IMR-90 (cell line): ENCODE measurements at regions not wholly inside any gene's neighbourhood (a gene's known extent, or its start where the extent isn't known, plus 50 kb on each side); places are given as distances from the start of the nearest gene placed in this dataset.

Source experiments
- ATAC-seq: fragments of 200-7000 bp; cut with Tn5 transposase; 2 replicates; pipeline ENCODE4 v1.9.1; 2020; ENCODE audit warnings: low read depth, mild to moderate bottlenecking, moderate library complexity
- BruUV-seq: library from RNA; stranded (reverse); fragments of 400-500 nt; replicated peaks from 2 replicates; lab custom pipeline; 2021; lab: Mats Ljungman, UMichigan
- CTCF ChIA-PET: fragments of 300-600 bp; formaldehyde crosslinking; extraction: SDS; loops from one replicate; lab custom pipeline; 2021; ENCODE audit warnings: antibody characterized with exemption; lab: Yijun Ruan, JAX
- POLR2A ChIA-PET: fragments of 300-600 bp; sonication (Branson Sonifier 250); formaldehyde crosslinking; loops from one replicate; lab custom pipeline; 2022; ENCODE audit warnings: antibody characterized with exemption; ENCODE audit not compliant: unreplicated experiment; lab: Charles Lee
- DNase-seq: peaks from one replicate; pipeline ENCODE4 v3.0.0; 2013
- H2AFZ ChIP-seq: replicated peaks from 2 replicates; pipeline ENCODE3; 2013; ENCODE audit warnings: low read length, mild to moderate bottlenecking; ENCODE audit not compliant: poor library complexity
- H2AK5ac ChIP-seq: 2 replicates; pipeline ENCODE4 v1.6.1; 2013; ENCODE audit warnings: low read depth, low read length, inconsistent platforms
- H2AK9ac ChIP-seq: replicated peaks from 2 replicates; pipeline ENCODE3; 2013; ENCODE audit warnings: mild to moderate bottlenecking, low read depth, low read length, moderate library complexity; ENCODE audit not compliant: poor library complexity
- H2BK120ac ChIP-seq: 2 replicates; pipeline ENCODE4 v1.6.1; 2013; ENCODE audit warnings: low read depth, low read length, inconsistent platforms
- H2BK15ac ChIP-seq: 3 replicates; pipeline ENCODE4 v1.6.1; 2013; ENCODE audit warnings: low read depth, low read length, inconsistent platforms
- H2BK20ac ChIP-seq: 2 replicates; pipeline ENCODE4 v1.6.1; 2013; ENCODE audit warnings: low read depth, mild to moderate bottlenecking, inconsistent platforms, low read length, moderate library complexity
- H2BK5ac ChIP-seq: 2 replicates; pipeline ENCODE4 v1.6.1; 2013; ENCODE audit warnings: mild to moderate bottlenecking, low read depth, low read length, inconsistent platforms; ENCODE audit not compliant: poor library complexity, severe bottlenecking
- H3K14ac ChIP-seq: replicated peaks from 2 replicates; pipeline ENCODE4 v1.6.1; 2013; ENCODE audit warnings: low read depth, low read length, inconsistent platforms
- H3K18ac ChIP-seq: 2 replicates; pipeline ENCODE4 v1.6.1; 2013; ENCODE audit warnings: low read depth, low read length, control low read depth
- H3K23ac ChIP-seq: 2 replicates; pipeline ENCODE4 v1.6.1; 2013; ENCODE audit warnings: low read depth, low read length, inconsistent platforms
- H3K27ac ChIP-seq: 2 replicates; pipeline ENCODE4 v1.5.1; 2013; ENCODE audit warnings: mild to moderate bottlenecking, control low read depth, low read length; ENCODE audit not compliant: insufficient read depth
- H3K27me3 ChIP-seq: 2 replicates; pipeline ENCODE4 v1.6.1; 2013; ENCODE audit warnings: low read length; ENCODE audit not compliant: control insufficient read depth, insufficient read depth
- H3K36me3 ChIP-seq: 2 replicates; pipeline ENCODE4 v1.6.1; 2013; ENCODE audit warnings: low read length, mixed read lengths; ENCODE audit not compliant: control insufficient read depth, insufficient read depth
- H3K4ac ChIP-seq: 2 replicates; pipeline ENCODE4 v1.6.1; 2013; ENCODE audit warnings: low read depth, low read length, inconsistent platforms
- H3K4me1 ChIP-seq: 2 replicates; pipeline ENCODE4 v1.6.1; 2013; ENCODE audit warnings: low read length, mixed read lengths; ENCODE audit not compliant: control insufficient read depth, insufficient read depth
- H3K4me2 ChIP-seq: 2 replicates; pipeline ENCODE4 v1.6.1; 2013; ENCODE audit warnings: low read depth, mild to moderate bottlenecking, control low read depth, low read length, moderate library complexity
- H3K4me3 ChIP-seq: 2 replicates; pipeline ENCODE4 v1.5.1; 2013; ENCODE audit warnings: low read depth, mild to moderate bottlenecking, control low read depth, low read length, moderate library complexity; ENCODE audit not compliant: insufficient read depth
- H3K56ac ChIP-seq: 2 replicates; pipeline ENCODE4 v1.6.1; 2013; ENCODE audit warnings: low read length, inconsistent platforms; ENCODE audit not compliant: insufficient read depth; ENCODE audit errors: extremely low read depth
- H3K79me1 ChIP-seq, 2 experiments: 2 replicates each; pipeline ENCODE4 v1.6.1; 2013; ENCODE audit warnings: low read length in 2 of 2, inconsistent platforms in 1 of 2, low read depth in 1 of 2
- H3K9ac ChIP-seq: 2 replicates; pipeline ENCODE4 v1.6.1; 2013; ENCODE audit warnings: low read depth, low read length, control low read depth
- H3K9me1 ChIP-seq: 2 replicates; pipeline ENCODE4 v1.6.1; 2013; ENCODE audit warnings: low read length, inconsistent platforms; ENCODE audit not compliant: insufficient read depth
- H3K9me3 ChIP-seq: 2 replicates; pipeline ENCODE4 v1.6.1; 2013; ENCODE audit warnings: low read length; ENCODE audit not compliant: control insufficient read depth, insufficient read depth
- H4K20me1 ChIP-seq: 2 replicates; pipeline ENCODE4 v1.6.1; 2013; ENCODE audit warnings: low read length, inconsistent platforms; ENCODE audit not compliant: insufficient read depth
- H4K5ac ChIP-seq: 2 replicates; pipeline ENCODE4 v1.6.1; 2013; ENCODE audit warnings: mild to moderate bottlenecking, low read depth, low read length, control low read depth
- H4K8ac ChIP-seq, 2 experiments: 2 replicates each; pipeline ENCODE4 v1.6.1; 2013; ENCODE audit warnings: low read depth in 2 of 2, low read length in 2 of 2, control low read depth in 1 of 2, inconsistent platforms in 1 of 2
- H4K91ac ChIP-seq: 2 replicates; pipeline ENCODE4 v1.6.1; 2013; ENCODE audit warnings: low read depth, low read length, inconsistent platforms; ENCODE audit not compliant: insufficient read depth
- BHLHE40 ChIP-seq: fragments of 150-350 bp; IDR thresholded peaks from 2 replicates; pipeline ENCODE4 v1.6.1; 2016; ENCODE audit warnings: mild to moderate bottlenecking, low read depth, low read length
- CEBPB ChIP-seq: IDR thresholded peaks from 2 replicates; pipeline ENCODE4 v1.6.1; 2012; ENCODE audit warnings: low read depth, low read length, improper control_type of control experiment
- CHD1 ChIP-seq: IDR thresholded peaks from 2 replicates; pipeline ENCODE4 v1.6.1; 2012; ENCODE audit warnings: low read depth, low read length, improper control_type of control experiment
- FOS ChIP-seq: fragments of 150-350 bp; IDR thresholded peaks from 2 replicates; pipeline ENCODE4 v1.6.1; 2016; ENCODE audit warnings: low read depth, low read length
- MAFK ChIP-seq: IDR thresholded peaks from 2 replicates; pipeline ENCODE4 v1.6.1; 2012; ENCODE audit warnings: low read depth, low read length, improper control_type of control experiment
- MAZ ChIP-seq: IDR thresholded peaks from 2 replicates; pipeline ENCODE4 v1.6.1; 2012; ENCODE audit warnings: low read depth, mild to moderate bottlenecking, low read length, improper control_type of control experiment, moderate library complexity, borderline replicate concordance
- MXI1 ChIP-seq: IDR thresholded peaks from 2 replicates; pipeline ENCODE4 v1.6.1; 2012; ENCODE audit warnings: low read depth, mild to moderate bottlenecking, low read length, moderate library complexity, borderline replicate concordance
- NFE2L2 ChIP-seq: fragments of 150-350 bp; IDR thresholded peaks from 2 replicates; pipeline ENCODE4 v1.6.1; 2016; ENCODE audit warnings: low read depth, mild to moderate bottlenecking, low read length
- POLR2A ChIP-seq: IDR thresholded peaks from 2 replicates; pipeline ENCODE4 v1.6.1; 2012; ENCODE audit warnings: mild to moderate bottlenecking, low read depth, low read length
- RAD21 ChIP-seq: IDR thresholded peaks from 2 replicates; pipeline ENCODE4 v1.6.1; 2012; ENCODE audit warnings: low read length, improper control_type of control experiment
- RCOR1 ChIP-seq: IDR thresholded peaks from 2 replicates; pipeline ENCODE4 v1.6.1; 2012; ENCODE audit warnings: mild to moderate bottlenecking, low read length, improper control_type of control experiment; ENCODE audit not compliant: insufficient replicate concordance
- RFX5 ChIP-seq: IDR thresholded peaks from 2 replicates; pipeline ENCODE4 v1.8.0; 2012; ENCODE audit warnings: low read depth, mild to moderate bottlenecking, low read length, moderate library complexity
- SMC3 ChIP-seq: fragments of 150-350 bp; IDR thresholded peaks from 2 replicates; pipeline ENCODE4 v1.6.1; 2016; ENCODE audit warnings: low read depth, mild to moderate bottlenecking, antibody characterized with exemption, low read length, moderate library complexity
- WGBS, 2 experiments: methylation state at CpG; one replicate each; pipeline versions ENCODE4 v1.1.5 to v1.1.7; 2013; ENCODE audit warnings: missing lambda C conversion rate in 2 of 2; ENCODE audit not compliant: insufficient read length in 1 of 2; ENCODE audit errors: extremely low coverage in 2 of 2; 5-methylcytosine and 5-hydroxymethylcytosine counted together
- dilution Hi-C: fragments of 300-500 bp; cut with HindIII; formaldehyde crosslinking; loops from one replicate; pipeline ENCODE4 v1.14.3; 2018; ENCODE audit warnings: low sequenced_read_pairs; ENCODE audit not compliant: unreplicated experiment
- in situ Hi-C: fragments of 300-500 bp; cut with MboI; formaldehyde crosslinking; loops from 3 replicates; pipeline ENCODE4 v1.14.3; 2019; ENCODE audit warnings: low sequenced_read_pairs, inconsistent platforms, mixed read lengths
- intact Hi-C: fragments of 100-400 bp; cut with micrococcal nuclease; formaldehyde crosslinking; loops from 2 replicates; pipeline ENCODE4 v1.10.0; 2022
- TF ChIP-seq, protein P1 (sequence below): fragments of 150-350 bp; IDR thresholded peaks from 2 replicates; pipeline ENCODE4 v1.6.1; 2017; ENCODE audit warnings: mild to moderate bottlenecking, antibody characterized with exemption, low read length, low read depth
- TF ChIP-seq, protein P2 (sequence below): conservative IDR thresholded peaks from 2 replicates; pipeline ENCODE4 v1.5.1; 2012; ENCODE audit warnings: mild to moderate bottlenecking, low read depth, low read length, improper control_type of control experiment
- TF ChIP-seq, protein P3 (sequence below): fragments of 150-350 bp; IDR thresholded peaks from 2 replicates; pipeline ENCODE4 v1.6.1; 2016; ENCODE audit warnings: low read depth, mild to moderate bottlenecking, low read length, moderate library complexity, borderline replicate concordance

DNA sequence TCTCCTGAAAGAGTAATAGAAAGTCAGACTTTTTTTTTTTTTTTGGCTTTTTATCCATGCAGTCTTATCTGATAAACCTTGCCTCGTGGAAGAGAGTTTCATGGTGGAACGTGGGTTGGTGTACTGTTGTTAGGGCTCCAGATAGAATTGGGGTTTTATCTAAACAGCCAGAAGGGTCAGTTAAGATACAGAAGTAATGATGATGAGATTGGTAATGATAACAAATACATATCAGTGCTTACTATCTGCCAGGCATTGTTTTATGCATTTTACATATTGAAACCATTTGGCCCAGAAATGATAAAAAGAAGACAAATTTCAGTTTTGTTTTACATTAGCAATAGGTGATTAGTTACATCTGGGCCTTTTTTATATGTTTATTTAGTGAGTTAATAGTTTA lies 372.8 kb upstream of the PRICKLE1 start:
- TF ChIP-seq, protein P1, sequence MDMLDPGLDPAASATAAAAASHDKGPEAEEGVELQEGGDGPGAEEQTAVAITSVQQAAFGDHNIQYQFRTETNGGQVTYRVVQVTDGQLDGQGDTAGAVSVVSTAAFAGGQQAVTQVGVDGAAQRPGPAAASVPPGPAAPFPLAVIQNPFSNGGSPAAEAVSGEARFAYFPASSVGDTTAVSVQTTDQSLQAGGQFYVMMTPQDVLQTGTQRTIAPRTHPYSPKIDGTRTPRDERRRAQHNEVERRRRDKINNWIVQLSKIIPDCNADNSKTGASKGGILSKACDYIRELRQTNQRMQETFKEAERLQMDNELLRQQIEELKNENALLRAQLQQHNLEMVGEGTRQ = no peak
- TF ChIP-seq NFE2L2 (no peak), FOS (no peak), MAZ (no peak), BHLHE40 (no peak), CEBPB (no peak), MAFK (no peak), RCOR1 (no peak), CHD1 (no peak), POLR2A (no peak), SMC3 (no peak), RAD21 (no peak), RFX5 (no peak), MXI1 (no peak)
- TF ChIP-seq, protein P2, sequence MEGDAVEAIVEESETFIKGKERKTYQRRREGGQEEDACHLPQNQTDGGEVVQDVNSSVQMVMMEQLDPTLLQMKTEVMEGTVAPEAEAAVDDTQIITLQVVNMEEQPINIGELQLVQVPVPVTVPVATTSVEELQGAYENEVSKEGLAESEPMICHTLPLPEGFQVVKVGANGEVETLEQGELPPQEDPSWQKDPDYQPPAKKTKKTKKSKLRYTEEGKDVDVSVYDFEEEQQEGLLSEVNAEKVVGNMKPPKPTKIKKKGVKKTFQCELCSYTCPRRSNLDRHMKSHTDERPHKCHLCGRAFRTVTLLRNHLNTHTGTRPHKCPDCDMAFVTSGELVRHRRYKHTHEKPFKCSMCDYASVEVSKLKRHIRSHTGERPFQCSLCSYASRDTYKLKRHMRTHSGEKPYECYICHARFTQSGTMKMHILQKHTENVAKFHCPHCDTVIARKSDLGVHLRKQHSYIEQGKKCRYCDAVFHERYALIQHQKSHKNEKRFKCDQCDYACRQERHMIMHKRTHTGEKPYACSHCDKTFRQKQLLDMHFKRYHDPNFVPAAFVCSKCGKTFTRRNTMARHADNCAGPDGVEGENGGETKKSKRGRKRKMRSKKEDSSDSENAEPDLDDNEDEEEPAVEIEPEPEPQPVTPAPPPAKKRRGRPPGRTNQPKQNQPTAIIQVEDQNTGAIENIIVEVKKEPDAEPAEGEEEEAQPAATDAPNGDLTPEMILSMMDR = no peak
- TF ChIP-seq, protein P3, sequence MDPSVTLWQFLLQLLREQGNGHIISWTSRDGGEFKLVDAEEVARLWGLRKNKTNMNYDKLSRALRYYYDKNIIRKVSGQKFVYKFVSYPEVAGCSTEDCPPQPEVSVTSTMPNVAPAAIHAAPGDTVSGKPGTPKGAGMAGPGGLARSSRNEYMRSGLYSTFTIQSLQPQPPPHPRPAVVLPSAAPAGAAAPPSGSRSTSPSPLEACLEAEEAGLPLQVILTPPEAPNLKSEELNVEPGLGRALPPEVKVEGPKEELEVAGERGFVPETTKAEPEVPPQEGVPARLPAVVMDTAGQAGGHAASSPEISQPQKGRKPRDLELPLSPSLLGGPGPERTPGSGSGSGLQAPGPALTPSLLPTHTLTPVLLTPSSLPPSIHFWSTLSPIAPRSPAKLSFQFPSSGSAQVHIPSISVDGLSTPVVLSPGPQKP = no peak
- H3K4me2 ChIP-seq = no peak overlapping the region
- no peaks in the 10 kb centered on the region for H4K20me1 ChIP-seq
- no peaks in the 10 kb centered on the region for H3K9me3 ChIP-seq
- no TSS peak for BruUV-seq
- H3K18ac ChIP-seq = no peak overlapping the region
- no peak overlapping the region for H3K56ac ChIP-seq
- no peak overlapping the region for H2AK9ac ChIP-seq
- no peaks in the 10 kb centered on the region for H3K27me3 ChIP-seq
- H3K23ac ChIP-seq = no peak overlapping the region
- ATAC-seq (no peak), DNase-seq (no peak)
- no peak overlapping the region for H4K8ac ChIP-seq
- in situ Hi-C loops = no loop called here
- H2AFZ ChIP-seq = no peak overlapping the region
- no peak overlapping the region for H2BK15ac ChIP-seq
- no peak overlapping the region for H3K9ac ChIP-seq
- no peak overlapping the region for H4K5ac ChIP-seq
- H3K4me1 ChIP-seq = no peaks in the 10 kb centered on the region
- H2AK5ac ChIP-seq = no peak overlapping the region
- intact Hi-C loops = no loop called here
- no CpG with 5 or more reads among the region's 2 CpGs for WGBS, 2 experiments
- H4K91ac ChIP-seq = no peak overlapping the region
- ChIA-PET CTCF (no interaction called here), POLR2A (no interaction called here)
- H2BK5ac ChIP-seq = no peak overlapping the region
- no peak overlapping the region for H3K27ac ChIP-seq
- H3K9me1 ChIP-seq = no peaks in the 10 kb centered on the region; the same call in 1 of the 2 replicates
- H3K4ac ChIP-seq = no peak overlapping the region
- H2BK120ac ChIP-seq = no peak overlapping the region; the same call in 1 of the 2 replicates
- no peaks in the 10 kb centered on the region for H3K36me3 ChIP-seq
- H2BK20ac ChIP-seq = no peak overlapping the region
- H3K14ac ChIP-seq = no peak overlapping the region
- H3K79me1 ChIP-seq = no peaks in the 10 kb centered on the region
- dilution Hi-C loops = no loop called here
- no peak overlapping the region for H3K4me3 ChIP-seq
